Gastrocnemius medialis (tissue), 4 donors: ENCODE measurements at regions not wholly inside any gene's neighbourhood (a gene's known extent, or its start where the extent isn't known, plus 50 kb on each side); places are given as distances from the start of the nearest gene placed in this dataset.

Experiments used
- CTCF ChIP-seq, 5 experiments: fragments of 450-650 bp in 3 of 5; fragments of 200-600 bp in 2 of 5; sonication (generic) in 2 of 5; IDR thresholded peaks in 4 of 5; conservative IDR thresholded peaks in 1 of 5; 1 replicate in 4 of 5; 2 replicates in 1 of 5; pipeline ENCODE4 v1.5.1; 2016 to 2019; ENCODE audit warnings: antibody characterized with exemption in 5 of 5, mild to moderate bottlenecking in 3 of 5, moderate library complexity in 3 of 5
- POLR2A ChIP-seq, 2 donors: fragments of 450-650 bp; IDR thresholded peaks; one replicate each; pipeline ENCODE4 v1.6.1; 2017; ENCODE audit warnings: antibody characterized with exemption in 2 of 2, mild to moderate bottlenecking in 2 of 2, moderate library complexity in 2 of 2

- no peak for TF ChIP-seq CTCF (IDR thresholded peaks at IDR 0.05 in 4 of 5, conservative IDR thresholded peaks at IDR 0.05 in 1 of 5)
- no peak for TF ChIP-seq POLR2A (IDR thresholded peaks at IDR 0.05)
These were observed 189.1 kb downstream of the UBE2E3 start for GRCh38 chr2:181169503-181169902.
